Middle frontal gyrus (tissue), 1 donor: ENCODE measurements at regions not wholly inside any gene's neighbourhood (a gene's known extent, or its start where the extent isn't known, plus 50 kb on each side); places are given as distances from the start of the nearest gene placed in this dataset.
"Not testable (repeated sequence)": the region's sequence is repeated elsewhere in the genome, so short reads cannot be mapped to it uniquely, and the experiment has no call there.

ENCODE experiments used
- DNase-seq: peaks from one replicate; pipeline ENCODE4 v3.0.0-alpha.2; 2015; ENCODE audit warnings: low spot score; ENCODE audit errors: extremely low spot score

DNA sequence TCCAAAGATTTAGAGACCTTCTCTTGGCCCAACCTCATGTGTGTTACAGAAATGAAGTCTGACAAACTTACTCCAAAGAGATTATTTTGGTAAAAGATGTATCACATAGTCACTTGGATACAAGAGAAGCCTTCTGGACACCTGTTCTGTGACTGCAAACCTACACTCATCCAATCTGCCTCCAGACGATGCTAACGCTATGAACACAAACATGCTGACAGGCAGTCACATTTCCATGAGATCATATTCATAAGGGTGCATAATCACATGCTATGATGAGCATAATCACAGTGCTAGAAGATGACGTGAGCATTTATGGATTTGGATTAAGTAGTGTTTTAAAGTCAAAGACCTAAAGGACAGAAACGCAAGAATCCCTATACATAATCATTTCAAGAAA lies 340.2 kb downstream of the HACE1 start:
- DNase-seq = no peak

- no peak for DNase-seq
These were observed 350.4 kb downstream of the HACE1 start for GRCh38 chr6:104509355-104509754.

GRCh38 chr6:104506429-104506828 lies 353.3 kb downstream of the HACE1 start:
- DNase-seq = no peak

- DNase-seq = no peak
These were observed 353.9 kb downstream of the HACE1 start for GRCh38 chr6:104505838-104506237.

GRCh38 chr6:104500265-104500664 lies 359.5 kb downstream of the HACE1 start:
- no peak for DNase-seq

GRCh38 chr6:104486035-104486434 lies 373.7 kb downstream of the HACE1 start:
- DNase-seq = no peak

- DNase-seq = no peak
These were observed 375.1 kb downstream of the HACE1 start for GRCh38 chr6:104484626-104485025.

GRCh38 chr6:104484191-104484590 lies 375.5 kb downstream of the HACE1 start:
- no peak for DNase-seq

DNA sequence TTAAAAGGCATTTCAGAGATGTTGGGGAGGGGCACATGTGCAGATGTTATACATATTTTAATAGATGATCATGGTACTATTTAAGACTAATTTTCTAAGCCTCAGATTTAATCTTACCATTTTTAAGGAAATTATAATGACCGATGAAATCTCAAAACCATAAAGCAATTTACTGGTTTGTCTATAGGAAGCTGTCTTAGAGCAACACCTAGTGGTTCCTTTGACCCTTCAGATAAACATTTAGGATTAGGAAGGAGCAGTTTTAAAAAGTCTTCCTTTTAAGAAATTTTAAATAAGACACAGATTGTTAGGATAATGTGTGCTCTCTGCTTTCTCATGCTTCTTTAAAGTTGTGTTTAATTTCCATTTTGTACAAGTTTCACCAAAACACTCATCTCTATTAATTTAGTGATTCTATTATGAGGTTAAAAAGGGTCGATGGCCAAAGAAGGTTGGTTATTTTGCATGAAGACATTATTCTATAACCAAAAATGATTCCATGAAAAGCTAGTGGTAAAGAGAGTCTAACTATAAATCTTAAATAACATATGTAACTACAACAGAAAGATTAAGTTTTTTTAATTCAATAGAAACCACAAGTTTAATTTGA lies 376.4 kb downstream of the HACE1 start:
- DNase-seq = no peak

DNA sequence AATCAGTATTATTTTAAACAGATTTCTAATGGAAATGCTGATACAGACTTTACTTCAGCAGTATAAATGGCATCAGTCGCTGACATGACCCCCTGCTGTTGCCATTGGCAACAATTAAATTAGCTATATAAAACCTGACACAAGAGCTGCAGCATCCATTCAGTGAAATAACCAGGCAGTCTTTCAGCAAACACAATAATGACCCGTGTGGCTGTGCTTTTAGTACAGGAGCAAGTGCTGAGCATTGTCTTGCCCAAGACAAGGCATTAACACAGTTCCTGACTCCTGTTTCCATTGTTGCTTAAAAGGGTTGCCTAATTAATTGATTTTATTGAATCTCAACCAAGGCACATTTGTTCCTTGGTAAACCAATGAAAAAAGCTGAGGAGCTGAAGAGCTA lies 382.1 kb downstream of the HACE1 start:
- no peak for DNase-seq

DNA sequence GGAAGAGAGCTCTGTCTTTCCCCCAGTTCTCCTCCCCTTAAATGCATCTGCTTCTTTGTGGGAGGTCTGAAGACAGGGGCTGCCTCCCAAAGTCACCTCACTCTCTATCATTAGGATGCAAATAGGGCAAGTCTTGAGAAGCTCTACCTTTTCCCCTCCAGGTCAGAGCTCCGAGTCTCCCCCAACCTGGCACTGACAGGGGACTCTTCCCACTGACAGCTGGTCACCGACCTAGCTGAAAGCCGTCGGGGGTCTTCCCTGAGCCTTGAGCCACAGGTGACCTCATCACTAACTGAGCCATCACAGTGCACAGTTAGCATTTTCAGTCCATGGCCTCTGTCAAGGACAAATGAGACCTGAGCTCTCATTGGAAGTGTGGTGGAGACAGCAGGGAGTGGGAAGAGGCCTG lies 386.7 kb downstream of the HACE1 start:
- no peak for DNase-seq

DNA sequence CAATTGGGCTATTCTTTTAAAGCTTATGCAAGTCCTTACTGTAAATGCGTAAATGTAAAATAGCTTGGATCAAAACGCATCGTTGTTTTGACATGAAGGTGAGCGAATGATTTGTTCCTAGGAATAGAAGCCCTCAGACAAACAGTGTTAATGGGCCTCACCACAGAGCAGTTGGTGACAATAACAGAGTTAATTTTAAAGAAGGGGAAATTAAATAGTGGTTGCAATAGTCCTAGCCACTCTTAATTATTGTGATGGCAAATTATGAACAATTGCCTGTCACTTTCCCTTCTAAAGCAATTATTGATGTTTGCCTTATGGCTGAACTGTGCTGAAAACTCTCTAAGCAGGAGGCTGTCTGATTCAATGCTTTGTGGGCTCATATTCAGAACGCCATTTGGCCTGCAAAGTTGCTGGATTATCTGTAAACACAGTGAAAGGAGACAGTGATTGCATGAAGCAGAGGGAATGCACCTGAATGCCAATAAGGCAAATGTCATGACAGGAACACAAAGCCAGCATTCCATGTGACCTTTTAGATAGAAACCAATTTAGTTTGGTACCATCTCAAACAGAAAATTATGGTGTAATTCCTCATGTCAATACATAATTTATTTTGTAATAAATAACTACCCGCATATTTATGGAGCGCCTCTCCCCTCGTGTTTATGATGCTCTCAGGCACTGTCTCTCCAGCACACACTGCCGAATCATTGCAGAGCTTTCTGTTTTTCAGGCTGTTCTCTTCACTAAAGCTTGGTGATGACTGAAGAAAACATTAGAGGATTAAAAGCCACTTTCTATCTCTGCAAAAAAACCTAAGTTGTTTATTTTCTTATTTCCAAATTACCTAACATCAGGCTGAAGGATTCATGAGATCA lies 387.5 kb downstream of the HACE1 start:
- DNase-seq = no peak

DNA sequence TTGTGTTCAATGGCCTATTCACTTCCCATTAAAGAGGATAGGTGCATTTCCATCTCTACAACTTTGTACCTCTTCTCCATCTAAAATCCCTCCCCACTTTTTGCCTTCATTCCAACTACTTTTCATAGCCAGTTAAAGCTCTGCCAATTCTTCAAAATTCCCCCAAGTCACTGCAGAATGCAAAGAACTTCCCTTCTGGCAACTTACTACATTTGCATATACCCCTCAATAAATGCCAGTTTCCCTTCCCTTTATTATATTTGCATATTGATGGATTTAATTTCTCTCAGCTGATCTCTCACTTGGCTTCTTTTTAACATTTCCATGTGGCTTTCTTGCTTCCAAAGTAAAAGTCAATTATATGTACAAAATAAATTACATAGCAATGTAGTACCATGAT lies 393.4 kb downstream of the HACE1 start:
- no peak for DNase-seq

- DNase-seq = no peak
These were observed 396.7 kb downstream of the HACE1 start for GRCh38 chr6:104462811-104463599.

GRCh38 chr6:104460738-104461483 lies 398.8 kb downstream of the HACE1 start:
- no peak for DNase-seq

- DNase-seq = no peak
These were observed 400.2 kb downstream of the HACE1 start for GRCh38 chr6:104459543-104459942.

DNA sequence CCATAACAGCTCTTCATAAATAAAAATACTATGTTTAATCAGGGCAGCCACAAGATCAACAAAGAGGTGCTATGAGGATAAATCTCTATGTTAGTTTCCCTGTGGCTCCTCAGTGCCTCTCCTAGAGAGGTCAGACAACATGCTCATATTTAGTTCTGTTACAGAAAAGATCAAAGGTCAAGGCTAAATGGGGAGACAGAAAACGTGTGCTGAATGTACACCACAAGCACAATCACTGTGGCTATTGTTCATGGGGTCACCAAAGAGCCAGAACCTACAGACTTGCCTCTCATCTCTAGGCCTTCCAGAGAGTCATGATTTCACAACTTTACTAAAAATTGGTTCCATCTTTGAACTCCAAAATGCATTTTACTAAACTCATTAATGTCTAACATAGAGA lies 409.8 kb downstream of the HACE1 start:
- no peak for DNase-seq

DNA sequence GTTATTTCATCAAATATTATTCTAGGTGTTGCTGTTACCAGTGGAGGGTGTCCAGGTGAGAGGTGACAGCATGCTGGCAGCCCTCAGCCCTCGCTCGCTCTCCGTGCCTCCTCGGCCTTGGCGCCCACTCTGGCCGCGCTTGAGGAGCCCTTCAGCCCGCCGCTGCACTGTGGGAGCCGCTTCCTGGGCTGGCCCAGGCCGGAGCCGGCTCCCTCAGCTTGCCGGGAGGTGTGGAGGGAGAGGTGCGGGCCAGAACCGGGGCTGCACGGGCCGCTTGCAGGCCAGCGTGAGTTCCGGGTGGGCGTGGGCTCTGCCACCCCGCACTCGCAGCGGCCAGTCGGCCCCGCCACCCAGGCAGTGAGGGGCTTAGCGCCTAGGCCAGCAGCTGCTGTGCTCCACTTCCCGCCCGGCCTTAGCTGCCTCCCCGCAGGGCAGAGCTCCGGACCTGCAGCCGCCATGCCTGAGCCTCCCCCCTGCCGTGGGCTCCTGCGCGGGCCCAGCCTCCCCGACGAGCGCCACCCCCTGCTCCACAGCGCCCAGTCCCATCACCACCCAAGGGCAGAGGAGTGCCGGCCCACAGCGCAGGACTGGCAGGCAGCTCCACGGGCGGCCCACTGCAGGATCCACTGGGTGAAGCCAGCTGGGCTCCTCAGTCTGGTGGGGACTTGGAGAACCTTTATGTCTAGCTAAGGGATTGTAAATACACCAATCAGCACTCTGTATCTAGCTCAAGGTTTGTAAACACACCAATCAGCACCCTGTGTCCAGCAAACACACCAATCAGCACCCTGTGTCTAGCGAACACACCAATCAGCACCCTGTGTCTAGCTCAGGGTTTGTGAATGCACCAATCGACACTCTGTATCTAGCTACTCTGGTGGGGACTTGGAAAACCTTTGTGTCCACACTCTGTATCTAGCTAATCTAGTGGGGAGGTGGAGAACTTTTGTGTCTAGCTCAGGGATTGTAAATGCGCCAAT lies 413.3 kb downstream of the HACE1 start:
- DNase-seq = not testable (repeated sequence)

- no peak for DNase-seq
These were observed 425.2 kb downstream of the HACE1 start for GRCh38 chr6:104434519-104434918.

DNA sequence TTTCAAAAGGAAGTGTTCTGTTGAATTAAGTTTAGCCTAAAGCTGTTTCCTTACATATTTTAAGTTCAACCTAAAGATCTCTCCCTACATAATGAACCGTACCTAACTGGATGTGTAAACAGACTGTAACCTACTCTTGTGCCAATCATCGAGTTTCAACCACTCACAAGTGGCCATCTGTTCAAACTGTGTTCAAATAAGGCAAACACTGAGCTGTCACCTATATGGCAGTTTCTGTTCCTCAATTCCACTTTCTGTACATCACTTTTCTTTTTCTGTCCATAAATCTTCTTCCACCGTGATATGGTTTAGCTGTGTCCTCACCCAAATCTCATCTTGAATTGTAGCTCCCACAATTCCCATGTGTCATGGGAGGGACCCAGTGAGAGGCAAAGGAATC lies 428.6 kb downstream of the HACE1 start:
- DNase-seq = no peak
